NB4 (cell line): ENCODE measurements at regions not wholly inside any gene's neighbourhood (a gene's known extent, or its start where the extent isn't known, plus 50 kb on each side); places are given as distances from the start of the nearest gene placed in this dataset.

Experiments
- MYC ChIP-seq: IDR thresholded peaks from 2 replicates; pipeline ENCODE4 v1.6.1; 2011; ENCODE audit warnings: low read depth, low read length
- POLR2A ChIP-seq: IDR thresholded peaks from 2 replicates; pipeline ENCODE4 v1.6.1; 2011; ENCODE audit warnings: mild to moderate bottlenecking; ENCODE audit not compliant: insufficient read length; ENCODE audit errors: extremely low read depth

GRCh38 chr2:83528767-83529166 lies 930.3 kb downstream of the SUCLG1 start:
- TF ChIP-seq MYC (no peak), POLR2A (no peak)
